NCI-H1930 (cell line): ENCODE measurements at regions not wholly inside any gene's neighbourhood (a gene's known extent, or its start where the extent isn't known, plus 50 kb on each side); places are given as distances from the start of the nearest gene placed in this dataset.

Experiments used
- DNase-seq, 2 experiments: peaks; one replicate each; lab custom pipeline; 2025; lab: John Stamatoyannopoulos, UW

- DNase-seq = no peak
Measured at GRCh38 chr3:90015688-90016356, 908.4 kb downstream of the EPHA3 start.

GRCh38 chr3:90016555-90016954 lies 909.1 kb downstream of the EPHA3 start:
- no peak for DNase-seq

GRCh38 chr3:90018779-90019178 lies 911.4 kb downstream of the EPHA3 start:
- DNase-seq = no peak

GRCh38 chr3:90025019-90025418 lies 917.6 kb downstream of the EPHA3 start:
- no peak for DNase-seq

GRCh38 chr3:90026406-90026805 lies 919.0 kb downstream of the EPHA3 start:
- DNase-seq = no peak

- DNase-seq = no peak
Measured at GRCh38 chr3:90031121-90031520, 923.7 kb downstream of the EPHA3 start.

GRCh38 chr3:90032980-90033641 lies 925.7 kb downstream of the EPHA3 start:
- no peak for DNase-seq

GRCh38 chr3:90034038-90034437 lies 926.6 kb downstream of the EPHA3 start:
- DNase-seq = no peak

GRCh38 chr3:90035643-90036042 lies 928.2 kb downstream of the EPHA3 start:
- no peak for DNase-seq

- no peak for DNase-seq
Measured at GRCh38 chr3:90036939-90037469, 929.6 kb downstream of the EPHA3 start.

GRCh38 chr3:90039994-90040393 lies 932.6 kb downstream of the EPHA3 start:
- DNase-seq = no peak

GRCh38 chr3:90040554-90040953 lies 933.1 kb downstream of the EPHA3 start:
- no peak for DNase-seq

- no peak for DNase-seq
Measured at GRCh38 chr3:90041995-90042394, 934.6 kb downstream of the EPHA3 start.

GRCh38 chr3:90043287-90043686 lies 935.9 kb downstream of the EPHA3 start:
- DNase-seq = no peak

GRCh38 chr3:90044084-90044816 lies 936.8 kb downstream of the EPHA3 start:
- no peak for DNase-seq

- no peak for DNase-seq
Measured at GRCh38 chr3:90052425-90052950, 945.1 kb downstream of the EPHA3 start.

- DNase-seq = no peak
Measured at GRCh38 chr3:90054311-90054710, 946.9 kb downstream of the EPHA3 start.

- DNase-seq = no peak
Measured at GRCh38 chr3:90055666-90056065, 948.2 kb downstream of the EPHA3 start.

GRCh38 chr3:90056281-90057032 lies 949.0 kb downstream of the EPHA3 start:
- no peak for DNase-seq

GRCh38 chr3:90062016-90062415 lies 954.6 kb downstream of the EPHA3 start:
- DNase-seq = no peak

GRCh38 chr3:90062631-90063200 lies 955.3 kb downstream of the EPHA3 start:
- DNase-seq = no peak

- DNase-seq = no peak
Measured at GRCh38 chr3:90068783-90069182, 961.4 kb downstream of the EPHA3 start.
